ENCODE measurements at regions not wholly inside any gene's neighbourhood (a gene's known extent, or its start where the extent isn't known, plus 50 kb on each side); places are given as distances from the start of the nearest gene placed in this dataset.
A peak's percentile ranks its signal among the peaks of the same experiment; 100 is the strongest.

DNA sequence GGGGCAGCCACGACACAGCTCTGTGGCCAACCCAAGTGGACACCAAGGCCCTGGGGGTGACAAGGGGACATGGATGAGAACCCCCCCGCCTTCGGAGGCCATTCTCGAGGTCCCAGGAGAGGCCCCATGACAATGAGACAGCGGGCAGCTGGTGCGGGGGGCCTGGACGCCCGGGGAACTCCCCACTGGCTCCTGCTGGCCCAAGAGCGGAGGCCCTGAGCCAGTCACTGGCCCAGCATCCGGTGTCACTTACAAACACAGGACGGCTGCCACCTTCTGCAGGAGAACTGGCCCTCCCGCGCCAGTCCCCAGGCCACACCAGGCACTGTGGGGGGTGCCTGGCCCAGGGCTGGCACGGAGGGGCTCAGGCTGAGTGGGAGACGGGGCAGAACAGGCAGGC is 51.4 kb downstream of the NCOR2 start:
- Mint-ChIP-seq H3K36me3 (peaks cover 44 to 56% of the 10 kb centered on the region in 2 donors), H3K27ac (no peak overlapping the region), H3K4me1 (peaks cover 49% of the 10 kb centered on the region), H3K27me3 (ENCODE audit: low read depth in 3 of 3) (peaks cover 4 to 12% (median 5%) of the 10 kb centered on the region in 3 donors), H3K9me3 (no peaks in the 10 kb centered on the region), H3K4me3 (no peak overlapping the region)
- H3K36me3 ChIP-seq (replicated peaks in 1 of 2; ENCODE audit: control insufficient read depth in 1 of 2, insufficient read depth in 2 of 2, low read length in 2 of 2), result peaks cover 19 to 39% of the 10 kb centered on the region in 2 donors
- H3K27ac ChIP-seq (ENCODE audit: low read depth in 1 of 2, low read length in 2 of 2), result no peak overlapping the region
- no peaks in the 10 kb centered on the region for H3K9me3 ChIP-seq (replicated peaks in 1 of 2; ENCODE audit: control insufficient read depth in 1 of 2, insufficient read depth in 1 of 2, low read length in 2 of 2)
- H3K27me3 ChIP-seq (ENCODE audit: control insufficient read depth in 2 of 2, insufficient read depth in 2 of 2, low read length in 2 of 2), result no peaks in the 10 kb centered on the region
- H3K9ac ChIP-seq (ENCODE audit: insufficient read depth, low read length, poor library complexity, severe bottlenecking), result no peak overlapping the region
- H2AFZ ChIP-seq (ENCODE audit: insufficient read depth, low read depth, low read length, poor library complexity, severe bottlenecking), result no peak overlapping the region
- WGBS (ENCODE audit: insufficient coverage), result 94% methylated on average over 15 of the region's 15 CpGs
- no peak overlapping the region for H3K4me3 ChIP-seq (replicated peaks in 1 of 3; ENCODE audit: low read depth in 2 of 3, low read length in 3 of 3)
- H3K4me1 ChIP-seq (ENCODE audit: control insufficient read depth in 1 of 2, insufficient read depth in 2 of 2, low read length in 2 of 2), result peaks cover 37 to 47% of the 10 kb centered on the region in 2 donors
- no peak for DNase-seq
- intact Hi-C loops (cut with micrococcal nuclease), result loop anchor here in 1 of 2 donors (5.0 kb wide), 1 partner anchor 36 kb away; no protein-coding TSS in a partner anchor
- H4K20me1 ChIP-seq (ENCODE audit: insufficient read depth, low read length), result peaks cover 100% of the 10 kb centered on the region
- H3K79me2 ChIP-seq (ENCODE audit: insufficient read depth, low read length), result peaks cover 100% of the 10 kb centered on the region
- H3K4me2 ChIP-seq (replicated peaks; ENCODE audit: extremely low read depth, low read length, poor library complexity, severe bottlenecking), result no peak overlapping the region
- TF ChIP-seq, protein P1, sequence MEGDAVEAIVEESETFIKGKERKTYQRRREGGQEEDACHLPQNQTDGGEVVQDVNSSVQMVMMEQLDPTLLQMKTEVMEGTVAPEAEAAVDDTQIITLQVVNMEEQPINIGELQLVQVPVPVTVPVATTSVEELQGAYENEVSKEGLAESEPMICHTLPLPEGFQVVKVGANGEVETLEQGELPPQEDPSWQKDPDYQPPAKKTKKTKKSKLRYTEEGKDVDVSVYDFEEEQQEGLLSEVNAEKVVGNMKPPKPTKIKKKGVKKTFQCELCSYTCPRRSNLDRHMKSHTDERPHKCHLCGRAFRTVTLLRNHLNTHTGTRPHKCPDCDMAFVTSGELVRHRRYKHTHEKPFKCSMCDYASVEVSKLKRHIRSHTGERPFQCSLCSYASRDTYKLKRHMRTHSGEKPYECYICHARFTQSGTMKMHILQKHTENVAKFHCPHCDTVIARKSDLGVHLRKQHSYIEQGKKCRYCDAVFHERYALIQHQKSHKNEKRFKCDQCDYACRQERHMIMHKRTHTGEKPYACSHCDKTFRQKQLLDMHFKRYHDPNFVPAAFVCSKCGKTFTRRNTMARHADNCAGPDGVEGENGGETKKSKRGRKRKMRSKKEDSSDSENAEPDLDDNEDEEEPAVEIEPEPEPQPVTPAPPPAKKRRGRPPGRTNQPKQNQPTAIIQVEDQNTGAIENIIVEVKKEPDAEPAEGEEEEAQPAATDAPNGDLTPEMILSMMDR (IDR thresholded peaks at IDR 0.05), result no peak

DNA sequence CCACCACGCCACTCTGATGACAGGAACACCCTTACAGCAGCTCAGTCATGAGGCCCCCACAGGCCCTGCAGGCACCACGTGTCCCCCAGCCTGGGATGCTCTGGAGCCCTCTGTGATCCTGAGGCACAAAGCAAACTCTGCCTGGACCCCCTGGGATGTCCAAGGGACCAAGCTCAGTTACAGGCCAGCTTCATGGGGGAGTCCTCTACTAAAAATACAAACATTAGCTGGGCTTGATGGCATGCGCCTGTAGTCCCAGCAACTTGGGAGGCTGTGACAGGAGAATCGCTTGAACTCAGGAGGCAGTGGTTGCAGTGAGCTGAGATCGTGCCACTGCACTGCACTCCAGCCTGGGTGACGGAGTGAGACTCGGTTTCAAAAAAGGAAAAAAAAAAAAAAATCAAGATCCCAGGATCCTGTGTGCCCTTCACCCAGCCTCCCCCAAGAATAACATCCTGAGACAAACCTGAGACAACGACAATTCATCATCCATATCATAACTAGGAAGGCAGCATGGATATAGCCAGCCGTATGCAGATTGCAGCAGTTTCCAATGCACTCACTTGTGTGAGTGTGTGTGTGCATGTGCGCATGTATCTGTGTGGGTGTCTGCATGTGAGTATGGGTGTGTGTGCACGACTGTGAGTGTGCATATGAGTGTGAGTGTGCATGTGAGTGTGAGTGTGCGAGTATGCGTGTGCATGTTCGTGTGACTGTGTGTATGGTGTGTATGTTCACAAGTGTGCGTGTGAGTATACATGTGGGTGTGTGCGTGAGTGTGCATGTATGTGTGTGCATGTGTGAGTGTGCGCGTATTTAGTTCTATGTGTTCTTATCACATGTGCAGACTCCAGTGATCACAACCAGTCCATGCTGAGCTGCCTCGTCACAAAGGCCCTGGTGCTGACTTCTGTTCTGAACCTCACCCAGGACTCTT is 52.1 kb downstream of the NCOR2 start:
- H3K27me3 ChIP-seq (ENCODE audit: control insufficient read depth in 2 of 2, insufficient read depth in 2 of 2, low read length in 2 of 2), result no peaks in the 10 kb centered on the region
- DNase-seq, result no peak
- 94% methylated on average over 16 of the region's 19 CpGs for WGBS (ENCODE audit: insufficient coverage)
- peaks cover 19 to 42% of the 10 kb centered on the region in 2 donors for H3K36me3 ChIP-seq (replicated peaks in 1 of 2; ENCODE audit: control insufficient read depth in 1 of 2, insufficient read depth in 2 of 2, low read length in 2 of 2)
- Mint-ChIP-seq H3K9me3 (no peaks in the 10 kb centered on the region), H3K4me1 (peaks cover 49% of the 10 kb centered on the region), H3K36me3 (peaks cover 43 to 56% of the 10 kb centered on the region in 2 donors), H3K4me3 (no peak overlapping the region), H3K27me3 (ENCODE audit: low read depth in 3 of 3) (peaks cover 4 to 12% (median 7%) of the 10 kb centered on the region in 3 donors), H3K27ac (peak overlapping the region in 2 of 7 donors; percentile 10 to 25)
- H2AFZ ChIP-seq (ENCODE audit: insufficient read depth, low read depth, low read length, poor library complexity, severe bottlenecking), result no peak overlapping the region
- TF ChIP-seq, protein P1 (IDR thresholded peaks at IDR 0.05), result no peak
- no peak overlapping the region for H3K9ac ChIP-seq (ENCODE audit: insufficient read depth, low read length, poor library complexity, severe bottlenecking)
- no peak overlapping the region for H3K27ac ChIP-seq (ENCODE audit: low read depth in 1 of 2, low read length in 2 of 2)
- peaks cover 100% of the 10 kb centered on the region for H4K20me1 ChIP-seq (ENCODE audit: insufficient read depth, low read length)
- H3K4me2 ChIP-seq (replicated peaks; ENCODE audit: extremely low read depth, low read length, poor library complexity, severe bottlenecking), result no peak overlapping the region
- peaks cover 34 to 52% of the 10 kb centered on the region in 2 donors for H3K4me1 ChIP-seq (ENCODE audit: control insufficient read depth in 1 of 2, insufficient read depth in 2 of 2, low read length in 2 of 2)
- intact Hi-C loops (cut with micrococcal nuclease), result loop anchor here in 1 of 2 donors (5.0 kb wide), 1 partner anchor 37 kb away; no protein-coding TSS in a partner anchor
- H3K9me3 ChIP-seq (replicated peaks in 1 of 2; ENCODE audit: control insufficient read depth in 1 of 2, insufficient read depth in 1 of 2, low read length in 2 of 2), result no peaks in the 10 kb centered on the region
- H3K79me2 ChIP-seq (ENCODE audit: insufficient read depth, low read length), result peaks cover 100% of the 10 kb centered on the region
- no peak overlapping the region for H3K4me3 ChIP-seq (replicated peaks in 1 of 3; ENCODE audit: low read depth in 2 of 3, low read length in 3 of 3)
